Body of pancreas (tissue), 4 donors: ENCODE measurements at regions not wholly inside any gene's neighbourhood (a gene's known extent, or its start where the extent isn't known, plus 50 kb on each side); places are given as distances from the start of the nearest gene placed in this dataset.

ENCODE experiments used
- CTCF ChIP-seq, 7 experiments: fragments of 450-650 bp in 4 of 7; fragments of 200-600 bp in 3 of 7; sonication (generic) in 3 of 7; IDR thresholded peaks; one replicate each; pipeline ENCODE4 v1.5.1; 2016 to 2019; ENCODE audit warnings: antibody characterized with exemption in 7 of 7
- POLR2A ChIP-seq, 3 donors: fragments of 450-650 bp; IDR thresholded peaks; one replicate each; pipeline ENCODE4 v1.6.1; 2016; ENCODE audit warnings: antibody characterized with exemption in 3 of 3, mild to moderate bottlenecking in 2 of 3

GRCh38 chr6:56004426-56004825, 129.0 kb upstream of the BMP5 start:
- TF ChIP-seq CTCF (IDR thresholded peaks at IDR 0.05) (no peak), POLR2A (IDR thresholded peaks at IDR 0.05) (no peak)
